NK-92 treated with Interleukin-12 subunit alpha and Interleukin-12 subunit beta, amount 100 ng/mL, for 24 hours (cell line): ENCODE measurements at regions not wholly inside any gene's neighbourhood (a gene's known extent, or its start where the extent isn't known, plus 50 kb on each side); places are given as distances from the start of the nearest gene placed in this dataset.

Experiments
- DNase-seq: peaks from one replicate; lab custom pipeline; 2025; lab: John Stamatoyannopoulos, UW

- no peak for DNase-seq
Observed at GRCh38 chr9:109830545-109830944, 50.5 kb downstream of the PALM2AKAP2 start.

- no peak for DNase-seq
Observed at GRCh38 chr9:109831998-109832658, 52.1 kb downstream of the PALM2AKAP2 start.

DNA sequence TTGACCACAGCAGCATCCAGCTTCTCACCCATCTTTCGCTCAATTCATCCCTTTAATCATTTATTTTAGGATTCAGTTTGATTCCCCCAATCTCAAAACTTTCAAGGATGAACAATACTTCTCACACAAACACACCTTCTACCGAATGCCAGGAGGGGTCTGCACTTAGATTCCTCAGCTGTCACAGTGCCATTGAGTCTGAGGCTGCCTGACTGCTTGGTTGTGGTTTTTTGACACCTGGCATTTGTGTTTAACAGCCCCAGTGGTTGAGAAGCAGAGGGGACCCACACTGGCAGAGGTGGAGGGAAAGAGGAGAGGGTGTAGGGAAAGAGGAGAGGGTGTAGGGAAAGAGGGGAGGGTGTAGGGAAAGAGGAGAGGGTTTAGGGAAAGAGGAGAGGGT, 54.9 kb downstream of the PALM2AKAP2 start:
- DNase-seq = no peak

GRCh38 chr9:109843641-109844040, 63.6 kb downstream of the PALM2AKAP2 start:
- DNase-seq = no peak

DNA sequence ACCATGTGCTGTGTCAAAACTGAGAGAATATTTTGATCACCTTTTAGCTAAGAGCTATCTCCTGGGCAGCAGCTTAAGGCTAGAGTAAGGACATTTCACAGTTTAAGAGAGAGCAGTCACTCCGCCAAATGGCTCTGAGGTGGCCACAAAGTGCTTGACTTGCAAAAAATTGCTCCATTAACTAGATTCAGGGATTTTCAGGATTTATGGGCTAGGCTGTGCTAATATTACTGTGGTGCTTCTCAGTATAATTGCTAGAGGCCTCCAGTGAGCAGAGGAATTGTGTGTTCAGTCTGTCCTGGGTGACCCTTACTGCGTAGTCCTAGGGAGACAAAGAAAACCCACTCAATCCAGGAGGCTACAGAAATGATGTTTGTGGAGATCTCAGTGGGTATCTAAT, 65.2 kb downstream of the PALM2AKAP2 start:
- no peak for DNase-seq

GRCh38 chr9:109846776-109847175, 66.8 kb downstream of the PALM2AKAP2 start:
- DNase-seq = no peak

GRCh38 chr9:109852556-109852955, 72.6 kb downstream of the PALM2AKAP2 start:
- DNase-seq = no peak

GRCh38 chr9:109855540-109855939, 75.5 kb downstream of the PALM2AKAP2 start:
- DNase-seq = no peak

DNA sequence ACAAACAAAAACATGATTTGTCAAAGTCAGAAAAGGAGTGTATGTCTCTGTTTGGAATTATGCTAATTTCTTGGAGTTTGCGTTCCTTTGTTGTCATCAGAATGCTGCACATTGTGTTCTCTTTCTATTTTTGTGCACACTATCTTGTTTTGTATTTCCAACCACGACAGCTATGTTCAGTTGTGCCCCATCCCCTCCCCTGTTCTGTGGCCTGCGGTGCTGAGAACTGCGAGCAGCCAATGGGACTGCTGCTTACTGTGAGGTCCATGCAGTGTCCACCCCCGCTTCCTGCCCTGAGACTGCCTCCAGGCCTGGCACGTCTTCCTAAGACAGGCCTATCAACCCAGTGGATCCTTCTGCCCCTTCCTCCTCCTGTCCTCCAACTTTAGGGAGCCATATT, 76.8 kb downstream of the PALM2AKAP2 start:
- no peak for DNase-seq

DNA sequence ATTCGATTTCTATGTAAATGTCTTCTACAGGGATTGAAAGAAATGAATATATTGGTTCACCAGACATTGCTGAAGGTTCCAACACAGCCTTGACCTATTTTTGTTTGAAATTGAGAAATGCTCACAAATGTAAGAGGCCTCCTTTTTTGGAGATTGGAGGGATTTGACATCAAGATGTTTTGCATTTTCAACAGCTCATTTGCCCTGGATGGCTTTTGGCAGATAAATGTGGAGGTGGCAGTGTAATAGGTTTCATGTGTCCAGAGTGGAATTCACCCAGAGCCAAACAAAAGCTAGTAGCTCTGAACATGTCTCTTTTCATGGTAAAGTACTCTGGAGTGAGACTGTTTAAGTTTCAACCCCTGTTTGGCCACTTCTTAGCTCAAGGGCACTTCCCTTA, 77.3 kb downstream of the PALM2AKAP2 start:
- DNase-seq = no peak

- no peak for DNase-seq
Observed at GRCh38 chr9:109859447-109859846, 79.4 kb downstream of the PALM2AKAP2 start.

- no peak for DNase-seq
Observed at GRCh38 chr9:109860521-109860920, 80.5 kb downstream of the PALM2AKAP2 start.

DNA sequence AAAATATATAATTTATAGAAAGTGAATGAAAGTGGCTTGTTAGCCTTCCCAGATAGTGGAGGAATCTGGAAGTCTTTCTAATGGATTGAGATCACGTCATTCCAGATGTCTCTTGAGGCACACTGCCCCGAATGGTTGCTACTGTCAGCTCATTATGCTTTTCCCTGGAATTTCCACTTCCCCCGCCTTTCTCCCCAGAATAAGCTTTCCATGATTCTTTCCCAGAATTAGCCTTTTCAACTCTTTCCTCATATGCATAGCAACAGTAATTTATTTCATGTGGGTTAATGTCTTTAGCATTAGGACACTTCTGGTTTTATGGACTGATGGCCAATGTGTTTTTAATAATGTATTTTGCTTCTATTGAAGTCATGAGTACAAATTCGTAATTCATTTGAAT, 81.5 kb downstream of the PALM2AKAP2 start:
- no peak for DNase-seq

DNA sequence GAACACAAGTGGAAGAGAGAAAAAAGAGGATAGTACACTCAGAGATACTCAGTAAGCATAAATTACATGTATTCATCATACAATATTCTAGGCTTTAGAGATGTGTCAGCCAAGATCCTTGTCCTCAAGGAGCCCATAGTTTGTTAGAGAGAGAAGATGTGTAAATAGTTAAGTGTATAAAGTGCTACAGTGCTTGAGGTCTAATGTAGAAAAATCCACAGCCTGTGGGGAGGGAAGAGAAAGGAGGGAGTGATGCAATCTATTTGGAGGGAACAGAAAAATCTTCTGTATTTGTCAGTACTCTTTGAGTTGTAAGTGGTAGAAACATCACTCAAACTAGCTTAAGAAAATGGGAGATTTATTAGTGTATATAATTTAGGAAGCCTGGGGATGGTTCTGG, 81.9 kb downstream of the PALM2AKAP2 start:
- DNase-seq = no peak

GRCh38 chr9:109862452-109862851, 82.5 kb downstream of the PALM2AKAP2 start:
- no peak for DNase-seq

GRCh38 chr9:109863961-109864360, 84.0 kb downstream of the PALM2AKAP2 start:
- DNase-seq = no peak

DNA sequence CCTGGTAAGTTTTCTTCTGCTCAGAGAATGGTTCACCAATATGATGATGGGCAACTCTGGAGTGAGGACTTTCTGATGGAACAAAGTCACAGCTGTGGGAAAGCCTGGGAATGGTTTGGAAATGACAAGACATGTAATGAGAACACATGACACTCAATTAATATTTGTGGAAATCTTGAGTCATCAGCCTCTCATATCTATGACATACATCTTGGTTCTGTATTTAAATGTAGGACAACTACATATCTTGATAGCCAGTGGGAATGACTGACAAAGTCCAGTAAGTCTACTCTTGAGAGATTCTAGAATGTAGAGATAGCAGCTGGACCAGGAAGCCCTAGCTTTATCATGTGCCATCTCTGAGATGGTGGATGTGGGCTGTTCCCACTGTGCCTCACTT, 85.5 kb downstream of the PALM2AKAP2 start:
- no peak for DNase-seq

GRCh38 chr9:109868207-109868606, 88.2 kb downstream of the PALM2AKAP2 start:
- no peak for DNase-seq

GRCh38 chr9:109868722-109869121, 88.7 kb downstream of the PALM2AKAP2 start:
- DNase-seq = no peak

DNA sequence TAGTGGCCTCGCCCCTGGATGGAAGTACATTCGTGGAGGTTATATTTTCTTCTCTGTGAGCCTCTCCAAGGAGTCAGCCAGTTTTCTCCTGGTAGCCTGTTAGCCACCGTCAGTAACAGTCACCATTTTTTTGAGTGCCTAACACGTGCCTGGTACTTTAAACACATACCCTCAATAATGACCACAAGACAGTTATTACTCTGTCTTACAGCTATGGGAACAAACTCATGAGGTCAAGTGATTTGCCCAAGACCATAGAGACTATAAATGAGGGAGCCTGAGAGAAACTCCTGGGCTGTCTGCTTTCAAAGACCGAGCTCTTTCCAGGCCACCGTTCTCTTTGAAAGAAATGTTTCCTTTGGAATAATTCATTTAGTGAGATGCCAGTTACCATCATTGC, 90.4 kb downstream of the PALM2AKAP2 start:
- DNase-seq = no peak

GRCh38 chr9:109872901-109873300, 92.9 kb downstream of the PALM2AKAP2 start:
- DNase-seq = no peak

GRCh38 chr9:109875495-109876129, 95.6 kb downstream of the PALM2AKAP2 start:
- DNase-seq = no peak

GRCh38 chr9:109880276-109881169, 100.5 kb downstream of the PALM2AKAP2 start:
- no peak for DNase-seq
